ENCODE measurements at regions not wholly inside any gene's neighbourhood (a gene's known extent, or its start where the extent isn't known, plus 50 kb on each side); places are given as distances from the start of the nearest gene placed in this dataset.
"Not testable (repeated sequence)": the region's sequence is repeated elsewhere in the genome, so short reads cannot be mapped to it uniquely, and the experiment has no call there.

GRCh38 chr5:88666761-88667495 is 216.1 kb downstream of the MEF2C start:
- ATAC-seq, result peak in 1 of 2 donors; percentile 28

GRCh38 chr5:88665750-88666215 is 217.2 kb downstream of the MEF2C start:
- ATAC-seq, result no peak

- ATAC-seq, result no peak
Measured at GRCh38 chr5:88664645-88665044, 218.3 kb downstream of the MEF2C start.

GRCh38 chr5:88663793-88664216 is 219.2 kb downstream of the MEF2C start:
- no peak for ATAC-seq

- no peak for ATAC-seq
Measured at GRCh38 chr5:88662846-88663245, 220.1 kb downstream of the MEF2C start.

GRCh38 chr5:88661806-88662207 is 221.2 kb downstream of the MEF2C start:
- no peak for ATAC-seq

- peak; percentile 17 to 41 for ATAC-seq
Measured at GRCh38 chr5:88660947-88661805, 221.8 kb downstream of the MEF2C start.

GRCh38 chr5:88660264-88660946 is 222.6 kb downstream of the MEF2C start:
- no peak for ATAC-seq

- no peak for ATAC-seq
Measured at GRCh38 chr5:88659529-88660263, 223.3 kb downstream of the MEF2C start.

GRCh38 chr5:88658886-88659285 is 224.1 kb downstream of the MEF2C start:
- no peak for ATAC-seq

GRCh38 chr5:88657906-88658775 is 224.8 kb downstream of the MEF2C start:
- ATAC-seq, result no peak

GRCh38 chr5:88657136-88657535 is 225.8 kb downstream of the MEF2C start:
- ATAC-seq, result no peak

GRCh38 chr5:88656221-88656950 is 226.6 kb downstream of the MEF2C start:
- ATAC-seq, result no peak

GRCh38 chr5:88653471-88653870 is 229.5 kb downstream of the MEF2C start:
- ATAC-seq, result no peak

GRCh38 chr5:88647901-88648300 is 235.1 kb downstream of the MEF2C start:
- ATAC-seq, result no peak

- no peak for ATAC-seq
Measured at GRCh38 chr5:88646866-88647265, 236.1 kb downstream of the MEF2C start.

- no peak for ATAC-seq
Measured at GRCh38 chr5:88644676-88645075, 238.3 kb downstream of the MEF2C start.

- ATAC-seq, result no peak
Measured at GRCh38 chr5:88643315-88643714, 239.7 kb downstream of the MEF2C start.

GRCh38 chr5:88634014-88634413 is 249.0 kb downstream of the MEF2C start:
- no peak for ATAC-seq

GRCh38 chr5:88622890-88623289 is 260.1 kb downstream of the MEF2C start:
- not testable (repeated sequence) for ATAC-seq

- not testable (repeated sequence) for ATAC-seq
Measured at GRCh38 chr5:88615767-88616166, 267.2 kb downstream of the MEF2C start.
